ENCODE measurements at regions not wholly inside any gene's neighbourhood (a gene's known extent, or its start where the extent isn't known, plus 50 kb on each side); places are given as distances from the start of the nearest gene placed in this dataset.

DNA sequence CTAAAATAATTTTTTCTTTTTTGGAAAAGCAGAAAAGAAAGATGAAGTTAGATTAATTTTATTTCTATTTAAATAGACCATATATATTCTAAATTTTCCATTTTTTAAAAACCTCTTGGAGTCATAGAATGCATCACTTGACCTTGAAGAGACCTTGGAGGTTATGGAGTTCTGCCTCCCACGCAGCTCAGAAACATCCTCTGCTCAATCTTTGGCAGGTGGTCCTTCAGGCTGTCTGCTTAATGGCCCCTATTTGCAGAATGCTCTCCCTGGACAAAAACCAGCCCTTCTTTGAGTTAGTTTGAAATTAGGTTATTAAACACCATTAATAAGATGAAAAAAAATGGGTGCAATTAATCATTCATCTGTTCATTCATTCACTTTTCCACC is 194.1 kb upstream of the TLL1 start:
- Histone ChIP-seq H3K27ac (ENCODE audit: low read length) (no peak overlapping the region), H3K36me3 (ENCODE audit: insufficient read depth, low read depth, low read length) (no peaks in the 10 kb centered on the region), H3K9me3 (ENCODE audit: insufficient read depth, low read depth, low read length) (no peaks in the 10 kb centered on the region), H3K4me3 (ENCODE audit: low read length) (no peak overlapping the region), H3K27me3 (ENCODE audit: insufficient read depth, low read length) (no peaks in the 10 kb centered on the region), H3K4me1 (ENCODE audit: insufficient read depth, low read length) (no peaks in the 10 kb centered on the region), H3K9ac (ENCODE audit: low read depth, low read length) (no peak overlapping the region)

DNA sequence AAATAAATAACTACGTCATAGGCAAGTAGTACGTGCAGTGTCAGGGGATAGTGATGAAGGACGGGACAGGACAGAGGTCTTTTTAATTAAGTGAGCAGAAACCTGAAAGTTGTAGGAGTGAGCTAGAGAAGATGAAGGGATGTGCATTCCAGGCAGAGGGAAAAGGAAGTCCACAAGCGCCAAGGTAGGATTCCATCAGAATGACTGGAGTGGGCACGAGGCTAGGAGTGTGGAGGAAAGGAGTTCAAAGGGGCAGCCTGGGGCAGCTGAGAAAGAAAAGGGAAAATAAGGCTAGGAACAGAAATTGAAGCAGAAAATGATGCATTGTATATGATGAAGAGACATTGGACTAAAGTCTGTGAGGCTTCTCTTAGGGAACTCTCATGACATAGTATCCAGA is 192.2 kb upstream of the TLL1 start:
- Histone ChIP-seq H3K36me3 (ENCODE audit: insufficient read depth, low read depth, low read length) (no peaks in the 10 kb centered on the region), H3K9me3 (ENCODE audit: insufficient read depth, low read depth, low read length) (no peaks in the 10 kb centered on the region), H3K27me3 (ENCODE audit: insufficient read depth, low read length) (no peaks in the 10 kb centered on the region), H3K9ac (ENCODE audit: low read depth, low read length) (no peak overlapping the region), H3K4me3 (ENCODE audit: low read length) (no peak overlapping the region), H3K27ac (ENCODE audit: low read length) (no peak overlapping the region), H3K4me1 (ENCODE audit: insufficient read depth, low read length) (no peaks in the 10 kb centered on the region)

DNA sequence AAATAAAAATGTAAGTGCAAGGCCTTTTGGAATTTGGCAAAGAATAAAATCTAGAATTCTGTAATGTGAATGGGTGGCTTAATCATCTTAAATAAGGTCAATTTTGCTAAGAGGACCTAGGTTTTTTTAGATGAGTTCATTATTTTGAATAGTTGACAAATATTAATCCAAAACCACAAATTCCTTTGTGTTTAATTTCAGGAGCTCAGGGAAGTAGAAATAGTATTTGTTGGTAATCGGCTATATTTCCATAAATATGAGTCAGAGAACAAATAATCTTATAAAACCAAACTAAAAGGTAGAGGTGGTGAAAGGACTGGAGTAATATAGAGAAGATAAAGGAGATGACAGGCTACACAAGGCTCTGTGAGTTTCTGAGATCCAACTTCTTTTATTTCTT is 190.4 kb upstream of the TLL1 start:
- Histone ChIP-seq H3K4me1 (ENCODE audit: insufficient read depth, low read length) (no peaks in the 10 kb centered on the region), H3K36me3 (ENCODE audit: insufficient read depth, low read depth, low read length) (no peaks in the 10 kb centered on the region), H3K27ac (ENCODE audit: low read length) (no peak overlapping the region), H3K9ac (ENCODE audit: low read depth, low read length) (no peak overlapping the region), H3K9me3 (ENCODE audit: insufficient read depth, low read depth, low read length) (no peaks in the 10 kb centered on the region), H3K4me3 (ENCODE audit: low read length) (no peak overlapping the region), H3K27me3 (ENCODE audit: insufficient read depth, low read length) (no peaks in the 10 kb centered on the region)

DNA sequence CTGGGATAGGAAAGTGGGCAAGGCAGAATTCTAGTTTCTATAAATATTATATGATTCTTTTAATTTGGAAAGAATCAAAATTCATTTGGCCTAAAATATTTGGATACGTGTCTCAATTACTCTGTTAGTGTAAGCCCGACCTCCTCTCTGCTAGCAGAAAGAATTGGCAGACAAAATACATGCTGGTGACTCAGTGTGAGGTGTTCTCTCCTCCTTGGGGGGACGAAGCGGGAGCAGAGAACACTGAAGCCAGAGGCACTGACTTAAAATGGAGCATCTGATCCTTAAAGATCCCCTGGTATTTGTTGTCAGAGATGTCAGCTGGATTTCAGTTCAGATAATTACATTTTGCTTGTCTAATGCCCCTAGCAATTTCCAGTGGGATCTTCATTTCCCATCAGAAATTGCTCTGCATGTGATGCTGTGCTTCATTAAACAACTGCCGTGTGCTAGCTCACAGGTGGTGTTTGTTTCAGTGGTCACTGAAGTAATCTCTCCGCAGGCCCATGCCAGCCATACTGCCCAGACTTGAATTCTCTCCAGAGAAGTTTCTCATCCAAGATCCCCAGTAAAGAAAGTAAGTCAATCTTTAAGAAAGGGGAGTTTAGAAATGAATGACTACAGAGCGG is 188.7 kb upstream of the TLL1 start:
- Histone ChIP-seq H3K27ac (ENCODE audit: low read length) (no peak overlapping the region), H3K27me3 (ENCODE audit: insufficient read depth, low read length) (no peaks in the 10 kb centered on the region), H3K4me1 (ENCODE audit: insufficient read depth, low read length) (no peaks in the 10 kb centered on the region), H3K36me3 (ENCODE audit: insufficient read depth, low read depth, low read length) (no peaks in the 10 kb centered on the region), H3K4me3 (ENCODE audit: low read length) (no peak overlapping the region), H3K9me3 (ENCODE audit: insufficient read depth, low read depth, low read length) (no peaks in the 10 kb centered on the region), H3K9ac (ENCODE audit: low read depth, low read length) (no peak overlapping the region)

DNA sequence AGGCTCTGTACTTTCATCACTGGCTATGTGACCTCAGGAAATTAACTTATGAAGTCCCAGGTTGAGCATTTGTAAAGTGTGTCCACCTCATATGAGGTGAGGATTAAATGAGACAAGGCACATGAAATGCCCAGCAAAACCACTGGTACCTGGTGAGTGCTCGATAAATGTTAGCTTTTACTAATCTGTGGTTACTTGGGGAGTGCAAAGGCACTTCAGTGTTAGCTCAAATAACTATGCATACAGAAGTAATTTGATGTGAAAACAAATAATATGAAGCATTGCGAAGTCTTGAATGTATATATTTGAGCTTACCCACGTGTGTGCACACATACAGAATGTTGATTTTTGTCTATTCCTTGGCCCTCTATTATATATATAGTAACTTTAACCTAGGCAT is 186.3 kb upstream of the TLL1 start:
- Histone ChIP-seq H3K4me3 (ENCODE audit: low read length) (no peak overlapping the region), H3K4me1 (ENCODE audit: insufficient read depth, low read length) (no peaks in the 10 kb centered on the region), H3K27me3 (ENCODE audit: insufficient read depth, low read length) (no peaks in the 10 kb centered on the region), H3K9ac (ENCODE audit: low read depth, low read length) (no peak overlapping the region), H3K27ac (ENCODE audit: low read length) (no peak overlapping the region), H3K9me3 (ENCODE audit: insufficient read depth, low read depth, low read length) (no peaks in the 10 kb centered on the region), H3K36me3 (ENCODE audit: insufficient read depth, low read depth, low read length) (no peaks in the 10 kb centered on the region)

DNA sequence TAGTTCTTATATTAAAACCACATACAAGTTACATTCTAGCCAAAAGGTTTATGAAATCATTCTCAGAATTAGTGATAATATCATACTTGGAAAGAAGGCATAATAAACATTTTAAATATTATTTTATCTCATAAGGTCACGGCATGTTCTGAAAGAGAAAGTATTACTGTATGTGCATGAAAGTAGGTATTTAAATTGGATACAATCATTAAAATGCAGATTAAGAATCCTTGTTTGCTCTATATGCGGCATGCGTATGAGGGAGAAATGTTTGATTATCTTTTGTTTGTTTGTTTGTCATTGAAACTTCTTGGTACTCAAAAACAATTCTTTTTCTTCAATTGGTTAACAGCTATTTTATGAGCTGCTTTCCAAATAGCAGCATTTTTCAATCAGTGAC is 183.9 kb upstream of the TLL1 start:
- Histone ChIP-seq H3K27ac (ENCODE audit: low read length) (no peak overlapping the region), H3K4me3 (ENCODE audit: low read length) (no peak overlapping the region), H3K9me3 (ENCODE audit: insufficient read depth, low read depth, low read length) (no peaks in the 10 kb centered on the region), H3K27me3 (ENCODE audit: insufficient read depth, low read length) (no peaks in the 10 kb centered on the region), H3K9ac (ENCODE audit: low read depth, low read length) (no peak overlapping the region), H3K4me1 (ENCODE audit: insufficient read depth, low read length) (no peaks in the 10 kb centered on the region), H3K36me3 (ENCODE audit: insufficient read depth, low read depth, low read length) (no peaks in the 10 kb centered on the region)

DNA sequence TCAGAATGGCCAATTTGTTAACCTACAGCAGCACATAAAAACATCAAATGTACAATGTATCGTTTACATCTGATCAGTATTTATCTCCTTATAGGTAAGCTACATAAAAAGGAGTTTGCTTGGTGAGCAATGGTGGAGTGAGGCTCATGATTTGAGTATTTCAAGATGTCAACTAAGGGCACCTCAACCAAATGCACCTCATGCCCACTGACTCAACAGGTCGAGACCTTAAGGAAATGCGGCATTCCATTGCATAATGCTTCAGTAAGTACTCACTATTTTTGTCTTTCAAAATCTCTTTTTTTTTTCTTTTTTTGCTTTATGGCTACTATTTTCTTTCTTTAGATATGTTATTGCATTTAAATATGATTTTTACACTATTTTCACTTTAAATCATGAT is 181.0 kb upstream of the TLL1 start:
- Histone ChIP-seq H3K4me1 (ENCODE audit: insufficient read depth, low read length) (no peaks in the 10 kb centered on the region), H3K9me3 (ENCODE audit: insufficient read depth, low read depth, low read length) (no peaks in the 10 kb centered on the region), H3K4me3 (ENCODE audit: low read length) (no peak overlapping the region), H3K27ac (ENCODE audit: low read length) (no peak overlapping the region), H3K9ac (ENCODE audit: low read depth, low read length) (no peak overlapping the region), H3K36me3 (ENCODE audit: insufficient read depth, low read depth, low read length) (no peaks in the 10 kb centered on the region), H3K27me3 (ENCODE audit: insufficient read depth, low read length) (no peaks in the 10 kb centered on the region)

DNA sequence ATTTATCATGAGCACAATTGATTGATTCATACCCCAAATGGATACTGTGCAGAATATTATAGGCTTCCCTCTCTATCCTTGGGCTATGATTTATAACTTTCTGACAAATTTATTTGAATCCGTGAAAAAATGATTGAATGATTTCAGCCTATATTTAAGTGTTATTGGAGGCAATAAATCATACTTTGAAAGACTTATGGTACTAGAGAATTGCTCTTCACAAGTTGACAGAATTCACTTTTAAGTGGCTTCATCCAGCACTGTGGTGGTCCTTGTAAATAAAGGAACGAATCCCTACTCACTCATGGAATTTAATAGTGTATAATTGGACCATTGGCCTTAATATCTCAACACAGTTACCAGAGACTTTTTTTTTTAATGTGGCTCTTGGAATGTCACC is 174.8 kb upstream of the TLL1 start:
- H3K36me3 ChIP-seq (ENCODE audit: insufficient read depth, low read depth, low read length) = no peaks in the 10 kb centered on the region
- no peaks in the 10 kb centered on the region for H3K4me1 ChIP-seq (ENCODE audit: insufficient read depth, low read length)
- H3K9me3 ChIP-seq (ENCODE audit: insufficient read depth, low read depth, low read length) = no peaks in the 10 kb centered on the region
- no peak overlapping the region for H3K4me3 ChIP-seq (ENCODE audit: low read length)
- H3K27ac ChIP-seq (ENCODE audit: low read length) = no peak overlapping the region
- no peaks in the 10 kb centered on the region for H3K27me3 ChIP-seq (ENCODE audit: insufficient read depth, low read length)
- H3K9ac ChIP-seq (ENCODE audit: low read depth, low read length) = no peak overlapping the region

DNA sequence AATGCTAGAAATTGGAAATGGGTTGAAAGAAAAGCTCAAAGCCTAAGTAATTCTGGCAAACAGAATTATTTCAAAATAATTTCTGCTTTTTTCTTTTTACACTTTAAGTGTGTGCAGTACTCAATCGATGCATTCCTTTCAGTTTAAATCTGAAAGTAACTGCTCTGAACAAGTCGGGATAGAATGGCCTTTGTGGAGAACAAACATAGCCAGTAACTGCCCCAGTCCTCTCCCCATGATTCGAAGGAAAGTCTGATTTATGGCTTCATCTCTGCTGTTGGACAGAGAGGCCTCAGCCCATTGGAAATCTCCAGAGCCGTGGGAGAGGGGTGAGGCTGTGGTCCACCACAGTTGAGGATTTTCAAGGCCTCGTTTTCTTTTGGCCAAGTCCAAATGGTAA is 174.0 kb upstream of the TLL1 start:
- H3K9ac ChIP-seq (ENCODE audit: low read depth, low read length) = no peak overlapping the region
- H3K27ac ChIP-seq (ENCODE audit: low read length) = no peak overlapping the region
- H3K27me3 ChIP-seq (ENCODE audit: insufficient read depth, low read length) = no peaks in the 10 kb centered on the region
- H3K36me3 ChIP-seq (ENCODE audit: insufficient read depth, low read depth, low read length) = no peaks in the 10 kb centered on the region
- no peaks in the 10 kb centered on the region for H3K9me3 ChIP-seq (ENCODE audit: insufficient read depth, low read depth, low read length)
- H3K4me3 ChIP-seq (ENCODE audit: low read length) = no peak overlapping the region
- no peaks in the 10 kb centered on the region for H3K4me1 ChIP-seq (ENCODE audit: insufficient read depth, low read length)

DNA sequence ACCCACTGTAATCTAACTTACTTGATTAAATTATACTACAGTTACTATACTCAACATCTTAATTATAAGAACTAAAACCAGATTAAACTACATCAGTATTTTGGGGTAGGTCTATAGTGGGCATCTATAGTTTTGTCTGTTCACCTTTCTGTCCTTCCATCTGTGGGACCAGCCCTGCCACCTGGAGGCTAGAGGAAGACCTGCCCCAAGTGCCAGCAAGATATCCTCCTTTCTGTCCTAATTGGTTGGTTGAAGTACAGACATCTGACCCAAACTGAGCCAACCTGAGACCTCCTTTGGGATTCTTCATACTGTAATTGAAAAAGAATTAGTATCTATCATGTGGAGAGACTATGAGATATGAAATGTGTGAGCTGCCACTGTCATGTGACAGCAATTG is 172.2 kb upstream of the TLL1 start:
- no peaks in the 10 kb centered on the region for H3K36me3 ChIP-seq (ENCODE audit: insufficient read depth, low read depth, low read length)
- H3K4me1 ChIP-seq (ENCODE audit: insufficient read depth, low read length) = no peaks in the 10 kb centered on the region
- no peak overlapping the region for H3K4me3 ChIP-seq (ENCODE audit: low read length)
- H3K27ac ChIP-seq (ENCODE audit: low read length) = no peak overlapping the region
- no peak overlapping the region for H3K9ac ChIP-seq (ENCODE audit: low read depth, low read length)
- no peaks in the 10 kb centered on the region for H3K9me3 ChIP-seq (ENCODE audit: insufficient read depth, low read depth, low read length)
- H3K27me3 ChIP-seq (ENCODE audit: insufficient read depth, low read length) = no peaks in the 10 kb centered on the region

DNA sequence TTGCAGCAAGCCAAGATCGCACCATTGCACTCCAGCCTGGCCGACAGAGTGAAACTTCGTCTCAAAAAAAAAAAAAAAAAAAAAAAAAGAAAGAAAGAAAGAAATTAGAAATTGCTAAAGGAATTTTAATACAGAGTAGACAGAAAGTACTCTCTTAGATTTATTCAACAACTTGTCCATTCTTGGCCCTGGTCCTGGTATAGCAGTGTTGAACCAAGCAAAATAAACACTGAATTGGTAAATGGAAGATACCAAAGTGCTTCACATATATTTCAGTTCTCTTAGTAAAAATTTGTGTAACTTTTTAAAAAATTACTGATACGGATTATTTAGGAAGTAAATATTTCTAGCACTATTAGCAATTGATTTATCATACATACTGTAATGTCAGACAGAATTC is 165.9 kb upstream of the TLL1 start:
- H3K9ac ChIP-seq (ENCODE audit: low read depth, low read length) = no peak overlapping the region
- H3K27me3 ChIP-seq (ENCODE audit: insufficient read depth, low read length) = no peaks in the 10 kb centered on the region
- H3K27ac ChIP-seq (ENCODE audit: low read length) = no peak overlapping the region
- H3K9me3 ChIP-seq (ENCODE audit: insufficient read depth, low read depth, low read length) = no peaks in the 10 kb centered on the region
- H3K4me1 ChIP-seq (ENCODE audit: insufficient read depth, low read length) = peaks cover 7% of the 10 kb centered on the region
- no peak overlapping the region for H3K4me3 ChIP-seq (ENCODE audit: low read length)
- no peaks in the 10 kb centered on the region for H3K36me3 ChIP-seq (ENCODE audit: insufficient read depth, low read depth, low read length)

DNA sequence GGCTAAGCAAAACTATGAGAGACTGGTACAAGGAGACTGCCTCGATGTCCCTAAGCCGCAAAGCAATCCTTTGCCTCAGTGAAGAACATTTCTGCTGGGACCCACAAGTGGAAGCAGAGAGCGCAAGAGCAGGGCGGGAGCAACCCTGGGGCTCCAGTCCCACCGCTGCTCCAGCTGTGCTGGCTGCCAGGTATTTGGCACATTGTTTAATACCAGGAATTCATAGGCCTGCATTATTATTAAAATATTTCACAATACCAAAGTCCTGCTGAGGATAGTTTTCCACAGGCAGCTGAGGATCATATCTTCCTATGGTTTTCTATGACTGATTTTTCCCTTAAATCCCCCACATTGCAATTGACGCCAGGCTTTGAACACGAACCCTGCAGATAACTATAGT is 163.5 kb upstream of the TLL1 start:
- H3K27me3 ChIP-seq (ENCODE audit: insufficient read depth, low read length) = no peaks in the 10 kb centered on the region
- no peak overlapping the region for H3K9ac ChIP-seq (ENCODE audit: low read depth, low read length)
- no peak overlapping the region for H3K27ac ChIP-seq (ENCODE audit: low read length)
- no peaks in the 10 kb centered on the region for H3K36me3 ChIP-seq (ENCODE audit: insufficient read depth, low read depth, low read length)
- H3K9me3 ChIP-seq (ENCODE audit: insufficient read depth, low read depth, low read length) = no peaks in the 10 kb centered on the region
- H3K4me1 ChIP-seq (ENCODE audit: insufficient read depth, low read length) = peaks cover 7% of the 10 kb centered on the region
- no peak overlapping the region for H3K4me3 ChIP-seq (ENCODE audit: low read length)

Data from iPS-20b (cell line).